ENCODE measurements at regions not wholly inside any gene's neighbourhood (a gene's known extent, or its start where the extent isn't known, plus 50 kb on each side); places are given as distances from the start of the nearest gene placed in this dataset.
"Not testable (repeated sequence)": the region's sequence is repeated elsewhere in the genome, so short reads cannot be mapped to it uniquely, and the experiment has no call there.

GRCh38 chr13:44825953-44826352, 163.3 kb downstream of the NUFIP1 start:
- intact Hi-C loops (cut with DNase I; ENCODE audit: low total_unique reads), result no loop called here
- H3K27me3 ChIP-seq, result no peaks in the 10 kb centered on the region
- H3K4me1 ChIP-seq, result no peaks in the 10 kb centered on the region
- DNase-seq, result no peak
- no peaks in the 10 kb centered on the region for H3K36me3 ChIP-seq
- H3K9me3 ChIP-seq, result no peaks in the 10 kb centered on the region
- H3K27ac ChIP-seq, result no peak overlapping the region
- 92% methylated on average over 5 of the region's 5 CpGs; no CpG with 5 or more reads in 1 of the 2 donors for WGBS, 2 donors (ENCODE audit: low coverage in 1 of 2)
- in situ Hi-C loops (cut with MboI; ENCODE audit: low pct_ligation_motif_present in 1 of 4, low pct_unique_long_range_greater_than_20kb in 1 of 4, low sequenced_read_pairs in 3 of 4), result no loop called here
- TF ChIP-seq EP300 (IDR thresholded peaks at IDR 0.05; ENCODE audit: low read depth) (no peak), POLR2A (IDR thresholded peaks at IDR 0.05) (no peak), POLR2AphosphoS5 (IDR thresholded peaks at IDR 0.05) (no peak), CTCF (IDR thresholded peaks at IDR 0.05) (no peak)
- H3K4me3 ChIP-seq, result no peak overlapping the region

- H3K4me3 ChIP-seq; H3K27me3 ChIP-seq; H3K27ac ChIP-seq; H3K36me3 ChIP-seq; in situ Hi-C loops (cut with MboI; ENCODE audit: low pct_ligation_motif_present in 1 of 4, low pct_unique_long_range_greater_than_20kb in 1 of 4, low sequenced_read_pairs in 3 of 4); DNase-seq; H3K9me3 ChIP-seq; intact Hi-C loops (cut with DNase I; ENCODE audit: low total_unique reads); H3K4me1 ChIP-seq: not testable (repeated sequence)
- WGBS, 2 donors (ENCODE audit: low coverage in 1 of 2), result 84 to 91% methylated on average over 4 to 7 of the region's 7 CpGs
These were observed 165.7 kb downstream of the NUFIP1 start for GRCh38 chr13:44823555-44823954.

GRCh38 chr13:44822291-44822690, 167.0 kb downstream of the NUFIP1 start:
- no peak for DNase-seq
- Histone ChIP-seq H3K36me3 (no peaks in the 10 kb centered on the region), H3K27ac (peak overlapping the region in 2 of 4 donors; percentile 14 to 20), H3K27me3 (no peaks in the 10 kb centered on the region), H3K9me3 (no peaks in the 10 kb centered on the region), H3K4me3 (no peak overlapping the region), H3K4me1 (no peaks in the 10 kb centered on the region)
- in situ Hi-C loops (cut with MboI; ENCODE audit: low pct_ligation_motif_present in 1 of 4, low pct_unique_long_range_greater_than_20kb in 1 of 4, low sequenced_read_pairs in 3 of 4) (no loop called here), intact Hi-C loops (cut with DNase I; ENCODE audit: low total_unique reads) (no loop called here)
- TF ChIP-seq CTCF (IDR thresholded peaks at IDR 0.05), result no peak
- TF ChIP-seq EP300 (IDR thresholded peaks at IDR 0.05; ENCODE audit: low read depth), result no peak
- no peak for TF ChIP-seq POLR2AphosphoS5 (IDR thresholded peaks at IDR 0.05)
- no peak for TF ChIP-seq POLR2A (IDR thresholded peaks at IDR 0.05)
- 76 to 81% methylated on average over 3 to 12 of the region's 12 CpGs for WGBS, 2 donors (ENCODE audit: low coverage in 1 of 2)

- TF ChIP-seq POLR2AphosphoS5 (IDR thresholded peaks at IDR 0.05), result no peak
- TF ChIP-seq CTCF (IDR thresholded peaks at IDR 0.05), result no peak
- TF ChIP-seq POLR2A (IDR thresholded peaks at IDR 0.05), result no peak
- no peak for TF ChIP-seq EP300 (IDR thresholded peaks at IDR 0.05; ENCODE audit: low read depth)
- intact Hi-C loops (cut with DNase I; ENCODE audit: low total_unique reads) (no loop called here), in situ Hi-C loops (cut with MboI; ENCODE audit: low pct_ligation_motif_present in 1 of 4, low pct_unique_long_range_greater_than_20kb in 1 of 4, low sequenced_read_pairs in 3 of 4) (no loop called here)
- H3K27ac ChIP-seq, result no peak overlapping the region
- no peaks in the 10 kb centered on the region for H3K9me3 ChIP-seq
- no peaks in the 10 kb centered on the region for H3K27me3 ChIP-seq
- H3K4me1 ChIP-seq, result no peaks in the 10 kb centered on the region
- DNase-seq, result no peak
- 64 to 75% methylated on average over 6 of the region's 6 CpGs for WGBS, 2 donors (ENCODE audit: low coverage in 1 of 2)
- H3K36me3 ChIP-seq, result no peaks in the 10 kb centered on the region
- H3K4me3 ChIP-seq, result no peak overlapping the region
These were observed 169.5 kb downstream of the NUFIP1 start for GRCh38 chr13:44819772-44820171.

- 78 to 88% methylated on average over 1 to 3 of the region's 3 CpGs for WGBS, 2 donors (ENCODE audit: low coverage in 1 of 2)
- H3K9me3 ChIP-seq, result no peaks in the 10 kb centered on the region
- in situ Hi-C loops (cut with MboI; ENCODE audit: low pct_ligation_motif_present in 1 of 4, low pct_unique_long_range_greater_than_20kb in 1 of 4, low sequenced_read_pairs in 3 of 4) (no loop called here), intact Hi-C loops (cut with DNase I; ENCODE audit: low total_unique reads) (no loop called here)
- TF ChIP-seq POLR2AphosphoS5 (IDR thresholded peaks at IDR 0.05) (no peak), CTCF (IDR thresholded peaks at IDR 0.05) (no peak), POLR2A (IDR thresholded peaks at IDR 0.05) (no peak), EP300 (IDR thresholded peaks at IDR 0.05; ENCODE audit: low read depth) (no peak)
- H3K4me3 ChIP-seq, result no peak overlapping the region
- no peak for DNase-seq
- H3K27me3 ChIP-seq, result no peaks in the 10 kb centered on the region
- no peak overlapping the region for H3K27ac ChIP-seq
- no peaks in the 10 kb centered on the region for H3K36me3 ChIP-seq
- peaks cover 0 to 2% (median 0%) of the 10 kb centered on the region in 4 donors for H3K4me1 ChIP-seq
These were observed 170.0 kb downstream of the NUFIP1 start for GRCh38 chr13:44819245-44819644.
